ENCODE measurements at regions not wholly inside any gene's neighbourhood (a gene's known extent, or its start where the extent isn't known, plus 50 kb on each side); places are given as distances from the start of the nearest gene placed in this dataset.
"Not testable (repeated sequence)": the region's sequence is repeated elsewhere in the genome, so short reads cannot be mapped to it uniquely, and the experiment has no call there.

DNA sequence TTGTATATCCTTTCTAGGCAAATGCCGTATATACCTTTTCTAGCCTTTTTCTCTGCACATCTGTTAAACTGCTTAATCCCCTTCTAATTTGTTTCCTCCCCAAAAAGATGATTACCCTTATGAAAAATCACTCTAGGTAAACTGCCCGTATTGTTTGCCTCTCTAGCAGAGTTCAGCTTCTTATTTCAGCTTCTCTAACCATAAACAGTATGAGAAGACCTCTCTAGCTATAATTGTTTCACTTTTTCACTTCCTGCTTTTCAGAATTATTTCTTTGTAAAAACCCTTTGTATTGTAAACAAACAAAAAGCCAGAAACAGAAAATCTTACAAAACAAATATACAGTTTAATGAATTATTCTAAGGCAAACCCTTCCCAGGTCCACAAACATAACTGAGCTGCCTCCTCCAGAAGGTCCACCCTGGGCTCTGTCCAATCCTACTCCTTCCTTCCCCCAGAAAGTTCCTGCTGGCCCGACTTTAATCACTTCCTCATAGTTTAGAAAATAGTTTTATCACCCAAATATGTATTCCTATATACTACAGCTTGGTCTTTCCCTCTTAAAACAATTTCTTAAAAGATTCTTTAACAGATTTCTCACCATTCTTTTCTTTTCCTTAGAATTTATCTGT is 158.1 kb downstream of the FGF1 start:
- 38 to 47% (median 42%) methylated on average over 3 of the region's 3 CpGs for WGBS, 5 donors
- Histone ChIP-seq H3K4me1 (peaks cover 0 to 22% (median 12%) of the 10 kb centered on the region in 6 donors), H3K27me3 (replicated peaks in 1 of 7) (peaks cover 0 to 3% (median 0%) of the 10 kb centered on the region in 7 donors), H3K27ac (no peak overlapping the region), H3K36me3 (no peaks in the 10 kb centered on the region), H3K4me3 (no peak overlapping the region), H3K9me3 (no peaks in the 10 kb centered on the region)
- TF ChIP-seq POLR2AphosphoS5 (IDR thresholded peaks at IDR 0.05), result no peak
- TF ChIP-seq, protein P1, sequence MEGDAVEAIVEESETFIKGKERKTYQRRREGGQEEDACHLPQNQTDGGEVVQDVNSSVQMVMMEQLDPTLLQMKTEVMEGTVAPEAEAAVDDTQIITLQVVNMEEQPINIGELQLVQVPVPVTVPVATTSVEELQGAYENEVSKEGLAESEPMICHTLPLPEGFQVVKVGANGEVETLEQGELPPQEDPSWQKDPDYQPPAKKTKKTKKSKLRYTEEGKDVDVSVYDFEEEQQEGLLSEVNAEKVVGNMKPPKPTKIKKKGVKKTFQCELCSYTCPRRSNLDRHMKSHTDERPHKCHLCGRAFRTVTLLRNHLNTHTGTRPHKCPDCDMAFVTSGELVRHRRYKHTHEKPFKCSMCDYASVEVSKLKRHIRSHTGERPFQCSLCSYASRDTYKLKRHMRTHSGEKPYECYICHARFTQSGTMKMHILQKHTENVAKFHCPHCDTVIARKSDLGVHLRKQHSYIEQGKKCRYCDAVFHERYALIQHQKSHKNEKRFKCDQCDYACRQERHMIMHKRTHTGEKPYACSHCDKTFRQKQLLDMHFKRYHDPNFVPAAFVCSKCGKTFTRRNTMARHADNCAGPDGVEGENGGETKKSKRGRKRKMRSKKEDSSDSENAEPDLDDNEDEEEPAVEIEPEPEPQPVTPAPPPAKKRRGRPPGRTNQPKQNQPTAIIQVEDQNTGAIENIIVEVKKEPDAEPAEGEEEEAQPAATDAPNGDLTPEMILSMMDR (IDR thresholded peaks at IDR 0.05 in 8 of 11, conservative IDR thresholded peaks at IDR 0.05 in 3 of 11), result no peak
- no peak for DNase-seq
- intact Hi-C loops (cut with DNase I; ENCODE audit: low total_unique reads), result no loop called here

DNA sequence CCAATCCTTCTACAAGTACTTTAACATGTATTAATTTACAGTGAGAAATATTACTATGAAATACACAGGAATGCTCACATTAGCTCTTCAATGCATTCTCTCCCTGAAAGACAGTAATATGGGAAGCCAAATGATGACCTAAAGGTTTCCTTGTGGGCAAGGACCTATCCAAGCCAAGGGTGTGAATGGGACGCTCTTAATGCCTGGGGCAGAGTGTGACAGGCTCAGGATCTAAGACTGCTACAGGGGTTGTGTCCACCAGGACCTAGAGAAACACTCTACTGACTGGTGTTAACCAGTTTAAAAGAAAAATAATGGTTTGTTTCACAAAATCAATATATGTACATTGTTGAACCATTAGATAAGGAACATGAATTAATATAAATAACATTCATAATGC is 158.7 kb downstream of the FGF1 start:
- Histone ChIP-seq H3K9me3 (no peaks in the 10 kb centered on the region), H3K27ac (no peak overlapping the region), H3K4me1 (peaks cover 0 to 16% (median 10%) of the 10 kb centered on the region in 6 donors), H3K4me3 (no peak overlapping the region), H3K27me3 (replicated peaks in 1 of 7) (peaks cover 0 to 8% (median 0%) of the 10 kb centered on the region in 7 donors), H3K36me3 (no peaks in the 10 kb centered on the region)
- 80 to 97% (median 88%) methylated on average over 1 of the region's 1 CpG for WGBS, 5 donors
- TF ChIP-seq POLR2A (IDR thresholded peaks at IDR 0.05), result no peak
- intact Hi-C loops (cut with DNase I; ENCODE audit: low total_unique reads), result no loop called here
- no peak for DNase-seq

DNA sequence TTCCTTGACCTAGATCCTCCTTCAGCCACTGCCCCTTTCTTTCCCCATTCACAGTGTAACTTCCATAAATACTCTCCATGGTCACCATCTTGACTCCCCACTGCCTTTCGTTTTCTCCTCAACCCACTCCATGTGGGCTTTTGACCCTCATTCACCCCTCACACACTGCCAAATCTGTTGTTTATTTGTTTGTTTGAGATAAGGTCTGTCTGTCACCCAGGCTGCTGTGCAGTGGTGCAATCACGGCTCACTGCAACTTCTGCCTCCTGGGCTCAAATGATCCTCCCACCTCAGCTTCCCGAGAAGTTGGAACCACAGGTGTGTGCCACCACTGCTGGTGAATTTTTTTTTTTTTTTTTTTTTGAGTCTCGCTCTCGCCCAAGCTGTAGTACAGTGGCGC is 162.9 kb downstream of the FGF1 start:
- Histone ChIP-seq H3K4me3 (no peak overlapping the region), H3K27me3 (replicated peaks in 1 of 7) (peaks cover 0 to 8% (median 0%) of the 10 kb centered on the region in 7 donors), H3K9me3 (no peaks in the 10 kb centered on the region), H3K27ac (no peak overlapping the region), H3K36me3 (no peaks in the 10 kb centered on the region), H3K4me1 (peaks cover 0 to 9% (median 6%) of the 10 kb centered on the region in 6 donors)
- intact Hi-C loops (cut with DNase I; ENCODE audit: low total_unique reads), result no loop called here
- DNase-seq, result no peak
- WGBS, 5 donors, result 90 to 93% (median 93%) methylated on average over 6 of the region's 6 CpGs
- TF ChIP-seq, protein P1 (IDR thresholded peaks at IDR 0.05 in 8 of 11, conservative IDR thresholded peaks at IDR 0.05 in 3 of 11), result no peak
- no peak for TF ChIP-seq POLR2A (IDR thresholded peaks at IDR 0.05)
- no peak for TF ChIP-seq POLR2AphosphoS5 (IDR thresholded peaks at IDR 0.05)

DNA sequence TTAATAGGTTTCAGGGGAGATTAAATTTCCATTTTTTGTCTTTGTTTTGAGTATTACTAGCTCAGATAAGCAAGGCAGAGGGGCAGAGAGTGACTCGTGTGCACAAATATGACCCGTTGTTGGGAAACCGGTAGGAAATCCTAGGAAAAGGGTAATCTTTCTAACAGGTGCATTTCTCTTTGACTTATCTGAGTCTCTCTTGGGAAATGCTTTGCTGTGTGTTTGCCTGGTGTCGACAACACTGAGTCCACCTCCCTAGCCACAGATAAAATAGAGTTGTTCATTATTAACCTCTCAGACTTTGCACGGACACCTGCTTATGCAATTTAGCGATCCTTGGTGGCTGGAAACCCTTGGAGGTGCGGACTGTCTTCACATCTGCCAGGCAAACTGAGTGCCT is 164.2 kb downstream of the FGF1 start:
- Histone ChIP-seq H3K4me3 (no peak overlapping the region), H3K27ac (no peak overlapping the region), H3K36me3 (no peaks in the 10 kb centered on the region), H3K27me3 (replicated peaks in 1 of 7) (peaks cover 0 to 8% (median 0%) of the 10 kb centered on the region in 7 donors), H3K4me1 (no peaks in the 10 kb centered on the region), H3K9me3 (peaks cover 0 to 10% (median 9%) of the 10 kb centered on the region in 8 donors)
- 84 to 94% (median 90%) methylated on average over 7 of the region's 7 CpGs for WGBS, 5 donors
- intact Hi-C loops (cut with DNase I; ENCODE audit: low total_unique reads), result no loop called here
- no peak for TF ChIP-seq POLR2AphosphoS5 (IDR thresholded peaks at IDR 0.05)
- DNase-seq, result no peak

DNA sequence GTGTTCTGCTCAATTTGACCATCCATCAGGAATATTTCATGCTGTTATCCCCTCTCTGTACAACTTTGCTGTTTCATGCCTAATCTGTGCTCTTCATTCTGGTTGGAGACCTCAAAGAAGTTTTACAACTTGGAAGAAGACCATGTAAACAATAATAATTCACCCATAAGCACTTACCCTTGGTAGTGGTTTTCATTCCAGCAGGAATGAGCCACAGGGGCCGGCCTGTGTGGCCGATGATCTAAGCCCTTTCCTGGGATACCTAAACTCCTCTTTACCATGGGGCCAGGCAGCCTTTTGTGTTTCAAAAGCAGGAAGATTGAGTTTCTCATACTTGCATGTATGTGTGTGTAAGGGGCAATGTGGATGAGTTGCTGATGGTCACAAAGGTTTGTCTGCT is 165.0 kb downstream of the FGF1 start:
- Histone ChIP-seq H3K9me3 (peaks cover 0 to 18% (median 14%) of the 10 kb centered on the region in 8 donors), H3K27me3 (replicated peaks in 1 of 7) (peaks cover 0 to 8% (median 0%) of the 10 kb centered on the region in 7 donors), H3K27ac (no peak overlapping the region), H3K4me1 (no peaks in the 10 kb centered on the region), H3K36me3 (no peaks in the 10 kb centered on the region), H3K4me3 (no peak overlapping the region)
- TF ChIP-seq POLR2AphosphoS5 (IDR thresholded peaks at IDR 0.05) (no peak), POLR2A (IDR thresholded peaks at IDR 0.05) (no peak)
- TF ChIP-seq, protein P1 (IDR thresholded peaks at IDR 0.05 in 8 of 11, conservative IDR thresholded peaks at IDR 0.05 in 3 of 11), result no peak
- no peak for DNase-seq
- 91 to 100% (median 96%) methylated on average over 2 of the region's 2 CpGs for WGBS, 5 donors
- intact Hi-C loops (cut with DNase I; ENCODE audit: low total_unique reads), result no loop called here

DNA sequence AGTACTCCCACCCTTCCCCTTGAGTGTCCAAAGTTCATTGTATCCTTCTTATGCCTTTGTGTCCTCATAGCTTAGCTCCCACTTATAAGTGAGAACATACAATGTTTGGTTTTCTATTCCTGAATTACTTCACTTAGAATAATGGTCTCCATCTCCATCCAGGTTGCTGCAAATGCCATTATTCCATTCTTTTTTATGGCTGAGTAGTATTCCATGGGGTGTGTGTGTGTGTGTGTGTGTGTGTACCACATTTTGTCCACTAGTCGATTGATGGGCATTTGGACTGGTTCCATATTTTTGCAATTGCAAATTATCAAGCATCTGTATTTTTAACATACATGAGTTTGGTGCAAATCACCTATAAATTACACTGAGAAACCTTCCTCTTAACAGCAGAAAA is 166.0 kb downstream of the FGF1 start:
- 74 to 97% (median 93%) methylated on average over 1 of the region's 1 CpG for WGBS, 5 donors
- H3K27me3 ChIP-seq (replicated peaks in 1 of 7); H3K36me3 ChIP-seq; H3K4me1 ChIP-seq; intact Hi-C loops (cut with DNase I; ENCODE audit: low total_unique reads); H3K4me3 ChIP-seq; DNase-seq; H3K27ac ChIP-seq: not testable (repeated sequence)
- peaks cover 0 to 20% (median 15%) of the 10 kb centered on the region in 8 donors for H3K9me3 ChIP-seq
